ENCODE measurements at regions not wholly inside any gene's neighbourhood (a gene's known extent, or its start where the extent isn't known, plus 50 kb on each side); places are given as distances from the start of the nearest gene placed in this dataset.

DNA sequence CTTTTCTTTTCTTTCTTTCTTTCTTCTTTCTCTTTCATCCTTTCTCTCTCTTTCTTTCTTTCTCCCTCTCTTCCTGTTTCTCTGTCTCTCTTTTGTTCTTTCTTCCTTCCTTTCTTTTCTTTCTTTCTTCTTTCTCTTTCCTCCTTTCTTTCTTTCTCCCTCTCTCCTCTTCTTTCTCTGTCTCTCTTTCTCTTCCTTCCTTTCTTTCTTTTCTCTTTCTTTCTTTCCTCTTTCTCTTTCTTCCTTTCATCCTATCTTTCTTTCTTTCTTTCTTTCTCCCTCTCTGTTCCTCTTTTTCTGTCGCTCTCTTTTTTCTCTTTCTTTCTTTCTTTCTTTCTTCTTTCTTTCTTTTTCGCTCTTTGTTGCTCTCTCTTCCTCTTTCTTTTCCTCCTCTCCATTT is 1149.2 kb upstream of the AUTS2 start:
- ATAC-seq (no peak), DNase-seq (ENCODE audit: low spot score) (no peak)
- peaks cover 37% of the 10 kb centered on the region for H3K36me3 Mint-ChIP-seq (ENCODE audit: low read depth)
- no peak overlapping the region for H2AFZ ChIP-seq
- H3K27ac Mint-ChIP-seq: no peak overlapping the region
- peaks cover 4% of the 10 kb centered on the region for H3K36me3 ChIP-seq (ENCODE audit: insufficient read depth)
- no peak overlapping the region for H3K4me3 ChIP-seq
- H3K9me3 Mint-ChIP-seq: peaks cover 97% of the 10 kb centered on the region
- H3K4me1 Mint-ChIP-seq: no peaks in the 10 kb centered on the region
- H3K4me1 ChIP-seq (ENCODE audit: insufficient read depth): no peaks in the 10 kb centered on the region
- H3K27ac ChIP-seq (ENCODE audit: low read depth): no peak overlapping the region
- no peak overlapping the region for H3K4me2 ChIP-seq
- peaks cover 2% of the 10 kb centered on the region for H3K27me3 Mint-ChIP-seq (ENCODE audit: insufficient read depth, low read depth, poor library complexity)
- H3K79me2 ChIP-seq (replicated peaks; ENCODE audit: insufficient read depth): no peaks in the 10 kb centered on the region
- H3F3A ChIP-seq (replicated peaks; ENCODE audit: low read depth): no peaks in the 10 kb centered on the region
- H4K20me1 ChIP-seq (replicated peaks; ENCODE audit: insufficient read depth): no peaks in the 10 kb centered on the region
- H3K27me3 ChIP-seq (ENCODE audit: insufficient read depth): no peaks in the 10 kb centered on the region
- H3K9me2 ChIP-seq (ENCODE audit: insufficient read depth): no peaks in the 10 kb centered on the region
- no peak overlapping the region for H3K4me3 Mint-ChIP-seq
- TF ChIP-seq NANOG (IDR thresholded peaks at IDR 0.05; ENCODE audit: borderline replicate concordance) (no peak), EZH2 (IDR thresholded peaks at IDR 0.05; ENCODE audit: low read depth, unreplicated experiment) (no peak), ZNF331 (CRISPR knock-in tag; IDR thresholded peaks at IDR 0.05; ENCODE audit: low read depth) (no peak), STAT1 (IDR thresholded peaks at IDR 0.05; ENCODE audit: unreplicated experiment) (no peak), POLR2AphosphoS5 (IDR thresholded peaks at IDR 0.05; ENCODE audit: low read depth) (no peak), CREB1 (CRISPR knock-in tag; IDR thresholded peaks at IDR 0.05; ENCODE audit: low read depth) (no peak)
- TF ChIP-seq, protein P1, sequence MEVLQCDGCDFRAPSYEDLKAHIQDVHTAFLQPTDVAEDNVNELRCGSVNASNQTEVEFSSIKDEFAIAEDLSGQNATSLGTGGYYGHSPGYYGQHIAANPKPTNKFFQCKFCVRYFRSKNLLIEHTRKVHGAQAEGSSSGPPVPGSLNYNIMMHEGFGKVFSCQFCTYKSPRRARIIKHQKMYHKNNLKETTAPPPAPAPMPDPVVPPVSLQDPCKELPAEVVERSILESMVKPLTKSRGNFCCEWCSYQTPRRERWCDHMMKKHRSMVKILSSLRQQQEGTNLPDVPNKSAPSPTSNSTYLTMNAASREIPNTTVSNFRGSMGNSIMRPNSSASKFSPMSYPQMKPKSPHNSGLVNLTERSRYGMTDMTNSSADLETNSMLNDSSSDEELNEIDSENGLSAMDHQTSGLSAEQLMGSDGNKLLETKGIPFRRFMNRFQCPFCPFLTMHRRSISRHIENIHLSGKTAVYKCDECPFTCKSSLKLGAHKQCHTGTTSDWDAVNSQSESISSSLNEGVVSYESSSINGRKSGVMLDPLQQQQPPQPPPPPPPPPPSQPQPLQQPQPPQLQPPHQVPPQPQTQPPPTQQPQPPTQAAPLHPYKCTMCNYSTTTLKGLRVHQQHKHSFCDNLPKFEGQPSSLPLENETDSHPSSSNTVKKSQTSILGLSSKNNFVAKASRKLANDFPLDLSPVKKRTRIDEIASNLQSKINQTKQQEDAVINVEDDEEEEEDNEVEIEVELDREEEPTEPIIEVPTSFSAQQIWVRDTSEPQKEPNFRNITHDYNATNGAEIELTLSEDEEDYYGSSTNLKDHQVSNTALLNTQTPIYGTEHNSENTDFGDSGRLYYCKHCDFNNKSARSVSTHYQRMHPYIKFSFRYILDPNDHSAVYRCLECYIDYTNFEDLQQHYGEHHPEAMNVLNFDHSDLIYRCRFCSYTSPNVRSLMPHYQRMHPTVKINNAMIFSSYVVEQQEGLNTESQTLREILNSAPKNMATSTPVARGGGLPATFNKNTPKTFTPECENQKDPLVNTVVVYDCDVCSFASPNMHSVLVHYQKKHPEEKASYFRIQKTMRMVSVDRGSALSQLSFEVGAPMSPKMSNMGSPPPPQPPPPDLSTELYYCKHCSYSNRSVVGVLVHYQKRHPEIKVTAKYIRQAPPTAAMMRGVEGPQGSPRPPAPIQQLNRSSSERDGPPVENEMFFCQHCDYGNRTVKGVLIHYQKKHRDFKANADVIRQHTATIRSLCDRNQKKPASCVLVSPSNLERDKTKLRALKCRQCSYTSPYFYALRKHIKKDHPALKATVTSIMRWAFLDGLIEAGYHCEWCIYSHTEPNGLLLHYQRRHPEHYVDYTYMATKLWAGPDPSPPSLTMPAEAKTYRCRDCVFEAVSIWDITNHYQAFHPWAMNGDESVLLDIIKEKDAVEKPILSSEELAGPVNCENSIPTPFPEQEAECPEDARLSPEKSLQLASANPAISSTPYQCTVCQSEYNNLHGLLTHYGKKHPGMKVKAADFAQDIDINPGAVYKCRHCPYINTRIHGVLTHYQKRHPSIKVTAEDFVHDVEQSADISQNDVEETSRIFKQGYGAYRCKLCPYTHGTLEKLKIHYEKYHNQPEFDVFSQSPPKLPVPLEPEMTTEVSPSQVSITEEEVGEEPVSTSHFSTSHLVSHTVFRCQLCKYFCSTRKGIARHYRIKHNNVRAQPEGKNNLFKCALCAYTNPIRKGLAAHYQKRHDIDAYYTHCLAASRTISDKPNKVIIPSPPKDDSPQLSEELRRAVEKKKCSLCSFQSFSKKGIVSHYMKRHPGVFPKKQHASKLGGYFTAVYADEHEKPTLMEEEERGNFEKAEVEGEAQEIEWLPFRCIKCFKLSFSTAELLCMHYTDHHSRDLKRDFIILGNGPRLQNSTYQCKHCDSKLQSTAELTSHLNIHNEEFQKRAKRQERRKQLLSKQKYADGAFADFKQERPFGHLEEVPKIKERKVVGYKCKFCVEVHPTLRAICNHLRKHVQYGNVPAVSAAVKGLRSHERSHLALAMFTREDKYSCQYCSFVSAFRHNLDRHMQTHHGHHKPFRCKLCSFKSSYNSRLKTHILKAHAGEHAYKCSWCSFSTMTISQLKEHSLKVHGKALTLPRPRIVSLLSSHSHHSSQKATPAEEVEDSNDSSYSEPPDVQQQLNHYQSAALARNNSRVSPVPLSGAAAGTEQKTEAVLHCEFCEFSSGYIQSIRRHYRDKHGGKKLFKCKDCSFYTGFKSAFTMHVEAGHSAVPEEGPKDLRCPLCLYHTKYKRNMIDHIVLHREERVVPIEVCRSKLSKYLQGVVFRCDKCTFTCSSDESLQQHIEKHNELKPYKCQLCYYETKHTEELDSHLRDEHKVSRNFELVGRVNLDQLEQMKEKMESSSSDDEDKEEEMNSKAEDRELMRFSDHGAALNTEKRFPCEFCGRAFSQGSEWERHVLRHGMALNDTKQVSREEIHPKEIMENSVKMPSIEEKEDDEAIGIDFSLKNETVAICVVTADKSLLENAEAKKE (CRISPR knock-in tag; IDR thresholded peaks at IDR 0.05): no peak
- TF ChIP-seq, protein P2, sequence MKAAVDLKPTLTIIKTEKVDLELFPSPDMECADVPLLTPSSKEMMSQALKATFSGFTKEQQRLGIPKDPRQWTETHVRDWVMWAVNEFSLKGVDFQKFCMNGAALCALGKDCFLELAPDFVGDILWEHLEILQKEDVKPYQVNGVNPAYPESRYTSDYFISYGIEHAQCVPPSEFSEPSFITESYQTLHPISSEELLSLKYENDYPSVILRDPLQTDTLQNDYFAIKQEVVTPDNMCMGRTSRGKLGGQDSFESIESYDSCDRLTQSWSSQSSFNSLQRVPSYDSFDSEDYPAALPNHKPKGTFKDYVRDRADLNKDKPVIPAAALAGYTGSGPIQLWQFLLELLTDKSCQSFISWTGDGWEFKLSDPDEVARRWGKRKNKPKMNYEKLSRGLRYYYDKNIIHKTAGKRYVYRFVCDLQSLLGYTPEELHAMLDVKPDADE (IDR thresholded peaks at IDR 0.05): no peak
